Spleen (tissue), 7 donors: ENCODE measurements at regions not wholly inside any gene's neighbourhood (a gene's known extent, or its start where the extent isn't known, plus 50 kb on each side); places are given as distances from the start of the nearest gene placed in this dataset.
"Not testable (repeated sequence)": the region's sequence is repeated elsewhere in the genome, so short reads cannot be mapped to it uniquely, and the experiment has no call there.

Experiments
- POLR2AphosphoS5 ChIP-seq, 3 donors: sonication (generic); formaldehyde crosslinking; IDR thresholded peaks; one replicate each; pipeline ENCODE4 v1.5.1; 2017; ENCODE audit warnings: antibody characterized with exemption in 3 of 3
- TF ChIP-seq, protein P1 (sequence below), 11 experiments: fragments of 200-600 bp in 7 of 11; fragments of 450-650 bp in 4 of 11; sonication (generic) in 4 of 11; IDR thresholded peaks in 8 of 11; conservative IDR thresholded peaks in 3 of 11; 1 replicate in 7 of 11; 2 replicates in 4 of 11; pipeline versions ENCODE4 v1.4.0 to v1.8.0; 2016 to 2021; ENCODE audit warnings: antibody characterized with exemption in 11 of 11, inconsistent platforms in 4 of 11, mild to moderate bottlenecking in 1 of 11
- donor health status: DM: no; HTN: no; CAD: no; lungs with moderate emphysema.
- donor health status: DM: no; HTN: no; CAD: no.
- donor health status: DM: no; HTN: no; CAD: no.

DNA sequence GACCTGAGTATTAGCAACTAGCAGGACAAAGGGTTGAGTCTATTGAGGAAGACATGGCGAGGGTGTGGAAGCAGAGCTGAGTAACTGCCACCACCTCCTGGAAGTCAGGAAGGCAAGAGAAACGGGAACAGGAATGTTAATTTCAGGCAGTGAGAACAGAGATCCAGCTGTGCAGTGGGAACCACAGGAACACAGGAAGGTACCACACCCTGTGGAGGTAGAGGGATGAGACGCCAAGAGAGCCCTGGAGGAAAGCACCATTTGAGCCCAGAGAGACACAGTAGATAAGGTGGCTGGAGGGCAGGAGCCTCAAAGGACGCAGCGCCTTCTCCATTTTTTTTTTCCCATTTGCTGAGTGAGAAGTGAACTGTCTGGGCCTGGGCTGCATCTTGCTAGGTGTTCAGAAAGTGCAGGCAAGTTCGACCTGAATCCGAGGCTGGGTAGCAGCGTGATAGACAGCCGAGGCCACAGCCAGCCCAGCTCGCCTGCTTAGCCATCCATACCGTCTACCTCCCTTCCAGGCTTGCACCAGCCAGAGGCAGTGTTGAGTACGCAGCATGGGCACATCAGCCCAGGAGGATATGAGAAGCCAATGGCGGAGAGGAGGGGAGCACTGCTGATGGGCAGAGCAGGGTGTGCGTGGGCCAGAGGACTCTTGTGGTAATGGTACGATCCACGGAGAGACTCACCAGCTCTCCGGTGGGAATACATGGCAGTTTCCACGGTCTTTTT is 306.7 kb downstream of the ANAPC1 start:
- TF ChIP-seq, protein P1, sequence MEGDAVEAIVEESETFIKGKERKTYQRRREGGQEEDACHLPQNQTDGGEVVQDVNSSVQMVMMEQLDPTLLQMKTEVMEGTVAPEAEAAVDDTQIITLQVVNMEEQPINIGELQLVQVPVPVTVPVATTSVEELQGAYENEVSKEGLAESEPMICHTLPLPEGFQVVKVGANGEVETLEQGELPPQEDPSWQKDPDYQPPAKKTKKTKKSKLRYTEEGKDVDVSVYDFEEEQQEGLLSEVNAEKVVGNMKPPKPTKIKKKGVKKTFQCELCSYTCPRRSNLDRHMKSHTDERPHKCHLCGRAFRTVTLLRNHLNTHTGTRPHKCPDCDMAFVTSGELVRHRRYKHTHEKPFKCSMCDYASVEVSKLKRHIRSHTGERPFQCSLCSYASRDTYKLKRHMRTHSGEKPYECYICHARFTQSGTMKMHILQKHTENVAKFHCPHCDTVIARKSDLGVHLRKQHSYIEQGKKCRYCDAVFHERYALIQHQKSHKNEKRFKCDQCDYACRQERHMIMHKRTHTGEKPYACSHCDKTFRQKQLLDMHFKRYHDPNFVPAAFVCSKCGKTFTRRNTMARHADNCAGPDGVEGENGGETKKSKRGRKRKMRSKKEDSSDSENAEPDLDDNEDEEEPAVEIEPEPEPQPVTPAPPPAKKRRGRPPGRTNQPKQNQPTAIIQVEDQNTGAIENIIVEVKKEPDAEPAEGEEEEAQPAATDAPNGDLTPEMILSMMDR (IDR thresholded peaks at IDR 0.05 in 8 of 11, conservative IDR thresholded peaks at IDR 0.05 in 3 of 11), result not testable (repeated sequence)
- TF ChIP-seq POLR2AphosphoS5 (IDR thresholded peaks at IDR 0.05), result not testable (repeated sequence)
